RWPE2 (cell line): ENCODE measurements at regions not wholly inside any gene's neighbourhood (a gene's known extent, or its start where the extent isn't known, plus 50 kb on each side); places are given as distances from the start of the nearest gene placed in this dataset.

Source experiments
- ATAC-seq: fragments of 200-7000 bp; cut with Tn5 transposase; 3 replicates; pipeline ENCODE4 v1.9.1; 2021; ENCODE audit warnings: low read depth
- DNase-seq: peaks from one replicate; pipeline ENCODE4 v3.0.0-alpha.2; 2020; ENCODE audit warnings: low spot score
- H3K27ac ChIP-seq: fragments of 450-650 bp; 2 replicates; pipeline ENCODE4 v1.5.1; 2017; ENCODE audit warnings: mild to moderate bottlenecking; ENCODE audit not compliant: poor library complexity, severe bottlenecking
- H3K27me3 ChIP-seq: fragments of 250-450 bp; sonication (Bioruptor Pico); 2 replicates; pipeline ENCODE4 v1.5.1; 2021; ENCODE audit warnings: mild to moderate bottlenecking, moderate library complexity; ENCODE audit not compliant: insufficient read depth, poor library complexity, severe bottlenecking
- H3K36me3 ChIP-seq: fragments of 250-450 bp; sonication (Bioruptor Pico); 2 replicates; pipeline ENCODE4 v1.5.1; 2020; ENCODE audit warnings: low read depth, mild to moderate bottlenecking, moderate library complexity
- H3K4me1 ChIP-seq: fragments of 250-450 bp; sonication (Bioruptor Pico); 2 replicates; pipeline ENCODE4 v1.5.1; 2021; ENCODE audit warnings: mild to moderate bottlenecking, moderate library complexity; ENCODE audit not compliant: insufficient read depth, poor library complexity, severe bottlenecking
- H3K4me3 ChIP-seq: fragments of 250-450 bp; sonication (Bioruptor Pico); 2 replicates; pipeline ENCODE4 v1.5.1; 2021; ENCODE audit warnings: mild to moderate bottlenecking, moderate library complexity; ENCODE audit not compliant: severe bottlenecking
- H3K9me3 ChIP-seq: fragments of 250-450 bp; sonication (Bioruptor Pico); 2 replicates; pipeline ENCODE4 v1.5.1; 2021; ENCODE audit warnings: mild to moderate bottlenecking, moderate library complexity; ENCODE audit not compliant: severe bottlenecking
- CTCF ChIP-seq: fragments of 450-650 bp; IDR thresholded peaks from one replicate; pipeline ENCODE4 v1.5.1; 2017; ENCODE audit warnings: mild to moderate bottlenecking, moderate library complexity; ENCODE audit not compliant: poor library complexity, severe bottlenecking

GRCh38 chr13:34320084-34320483 lies 502.1 kb downstream of the RFC3 start:
- no peaks in the 10 kb centered on the region for H3K9me3 ChIP-seq
- H3K4me1 ChIP-seq: no peaks in the 10 kb centered on the region
- TF ChIP-seq CTCF: no peak
- H3K4me3 ChIP-seq: no peak overlapping the region
- no peaks in the 10 kb centered on the region for H3K36me3 ChIP-seq
- no peaks in the 10 kb centered on the region for H3K27me3 ChIP-seq
- no peak overlapping the region for H3K27ac ChIP-seq
- no peak for DNase-seq
- ATAC-seq: no peak

- no peak for DNase-seq
- H3K4me1 ChIP-seq: no peaks in the 10 kb centered on the region
- H3K27me3 ChIP-seq: no peaks in the 10 kb centered on the region
- no peak overlapping the region for H3K4me3 ChIP-seq
- ATAC-seq: no peak
- H3K27ac ChIP-seq: no peak overlapping the region
- no peak for TF ChIP-seq CTCF
- H3K9me3 ChIP-seq: no peaks in the 10 kb centered on the region
- H3K36me3 ChIP-seq: no peaks in the 10 kb centered on the region
Observed at GRCh38 chr13:34322014-34322742, 504.2 kb downstream of the RFC3 start.

GRCh38 chr13:34322743-34323074 lies 504.8 kb downstream of the RFC3 start:
- ATAC-seq (no peak), DNase-seq (no peak)
- TF ChIP-seq CTCF: no peak
- Histone ChIP-seq H3K4me3 (no peak overlapping the region), H3K36me3 (no peaks in the 10 kb centered on the region), H3K27ac (no peak overlapping the region), H3K4me1 (no peaks in the 10 kb centered on the region), H3K9me3 (no peaks in the 10 kb centered on the region), H3K27me3 (no peaks in the 10 kb centered on the region)

GRCh38 chr13:34335014-34336007 lies 517.4 kb downstream of the RFC3 start:
- no peak for DNase-seq
- no peak for TF ChIP-seq CTCF
- no peaks in the 10 kb centered on the region for H3K9me3 ChIP-seq
- no peak overlapping the region for H3K27ac ChIP-seq
- H3K27me3 ChIP-seq: no peaks in the 10 kb centered on the region
- peaks cover 3% of the 10 kb centered on the region for H3K4me1 ChIP-seq
- no peak for ATAC-seq
- no peaks in the 10 kb centered on the region for H3K36me3 ChIP-seq
- no peak overlapping the region for H3K4me3 ChIP-seq
